Ovary (tissue), 7 donors: ENCODE measurements at regions not wholly inside any gene's neighbourhood (a gene's known extent, or its start where the extent isn't known, plus 50 kb on each side); places are given as distances from the start of the nearest gene placed in this dataset.

ENCODE experiments used
- DNase-seq, 5 donors: peaks; one replicate each; pipeline ENCODE4 v3.0.0-alpha.2; 2019 to 2020
- H3K27ac ChIP-seq, 2 donors: fragments of 200-600 bp; one replicate each; pipeline versions ENCODE4 v1.5.1 to v1.8.0; 2019 to 2022
- H3K27me3 ChIP-seq: fragments of 200-600 bp; one replicate; pipeline ENCODE4 v1.8.0; 2022
- H3K36me3 ChIP-seq: fragments of 200-600 bp; sonication (generic); one replicate; pipeline ENCODE4 v1.5.1; 2019
- H3K4me1 ChIP-seq: one replicate; pipeline ENCODE4 v1.8.1; 2013; ENCODE audit warnings: mild to moderate bottlenecking, moderate library complexity; ENCODE audit not compliant: insufficient read depth
- H3K4me3 ChIP-seq: fragments of 200-600 bp; sonication (generic); one replicate; pipeline ENCODE4 v1.5.1; 2017
- H3K9me3 ChIP-seq, 2 donors: fragments of 200-600 bp in 1 of 2; sonication (generic) in 1 of 2; one replicate each; pipeline versions ENCODE4 v1.5.1 to v1.8.1; 2013 to 2019; ENCODE audit warnings: mild to moderate bottlenecking in 1 of 2, moderate library complexity in 1 of 2
- CTCF ChIP-seq, 3 donors: fragments of 450-650 bp in 2 of 3; fragments of 200-600 bp in 1 of 3; IDR thresholded peaks; one replicate each; pipeline versions ENCODE4 v1.5.1 to v1.8.0; 2016 to 2022; ENCODE audit warnings: antibody characterized with exemption in 3 of 3, mild to moderate bottlenecking in 1 of 3
- EP300 ChIP-seq: sonication (generic); formaldehyde crosslinking; IDR thresholded peaks from one replicate; pipeline ENCODE4 v1.6.1; 2017; ENCODE audit warnings: antibody characterized with exemption
- POLR2A ChIP-seq: fragments of 450-650 bp; IDR thresholded peaks from one replicate; pipeline ENCODE4 v1.6.1; 2017; ENCODE audit warnings: antibody characterized with exemption, mild to moderate bottlenecking, moderate library complexity
- WGBS, 3 donors: extraction: QIAGEN DNeasy Blood & Tissue Kit in 1 of 3; methylation state at CpG; one replicate each; pipeline versions ENCODE4 v1.1.5 to v1.1.7; 2013 to 2017; 5-methylcytosine and 5-hydroxymethylcytosine counted together
- intact Hi-C, 4 donors: fragments of 100-400 bp; cut with DNase I; formaldehyde crosslinking; loops; one replicate each; pipeline versions ENCODE4 v1.11.0 to v1.15.1; 2022 to 2023
- donor health status: DM: no; HTN: no; CAD: no; lungs with moderate emphysema.
- donor health status: DM: no; HTN: no; CAD: no.
- donor health status: Bipolar disorder and iron deficiency.
- donor health status: DM: no; HTN: no; CAD: no.
- donor health status: DM: yes; HTN: yes; CAD: no.

GRCh38 chr6:66638099-66638498 is 931.1 kb upstream of the EYS start:
- WGBS, 3 donors = 75 to 80% (median 79%) methylated on average over 5 of the region's 5 CpGs
- intact Hi-C loops = no loop called here

GRCh38 chr6:66628917-66629316 is 921.9 kb upstream of the EYS start:
- TF ChIP-seq EP300 (no peak), POLR2A (no peak), CTCF (IDR thresholded peaks at IDR 0.05) (no peak)
- H3K4me1 ChIP-seq = no peaks in the 10 kb centered on the region
- no peak for DNase-seq
- H3K9me3 ChIP-seq = no peaks in the 10 kb centered on the region
- intact Hi-C loops = no loop called here
- H3K27ac ChIP-seq = no peak overlapping the region
- no peaks in the 10 kb centered on the region for H3K27me3 ChIP-seq
- no peak overlapping the region for H3K4me3 ChIP-seq
- H3K36me3 ChIP-seq = no peaks in the 10 kb centered on the region

More at GRCh38 chr6:66638099-66638498, 931.1 kb upstream of the EYS start:
- H3K4me1 ChIP-seq = no peaks in the 10 kb centered on the region
- no peak overlapping the region for H3K27ac ChIP-seq
- H3K27me3 ChIP-seq = no peaks in the 10 kb centered on the region
- TF ChIP-seq CTCF (IDR thresholded peaks at IDR 0.05) (no peak), EP300 (no peak), POLR2A (no peak)
- no peaks in the 10 kb centered on the region for H3K9me3 ChIP-seq
- H3K4me3 ChIP-seq = no peak overlapping the region
- no peaks in the 10 kb centered on the region for H3K36me3 ChIP-seq
- DNase-seq = no peak

GRCh38 chr6:66623050-66623449 is 916.0 kb upstream of the EYS start:
- H3K36me3 ChIP-seq = no peaks in the 10 kb centered on the region
- 91 to 100% (median 92%) methylated on average over 1 of the region's 1 CpG for WGBS, 3 donors
- H3K4me1 ChIP-seq = no peaks in the 10 kb centered on the region
- H3K4me3 ChIP-seq = no peak overlapping the region
- TF ChIP-seq POLR2A (no peak), EP300 (no peak), CTCF (IDR thresholded peaks at IDR 0.05) (no peak)
- no peaks in the 10 kb centered on the region for H3K9me3 ChIP-seq
- no peak for DNase-seq
- no peak overlapping the region for H3K27ac ChIP-seq
- H3K27me3 ChIP-seq = no peaks in the 10 kb centered on the region
- intact Hi-C loops = no loop called here

GRCh38 chr6:66605971-66606370 is 898.9 kb upstream of the EYS start:
- no peak for DNase-seq
- Histone ChIP-seq H3K4me1 (no peaks in the 10 kb centered on the region), H3K27me3 (no peaks in the 10 kb centered on the region), H3K27ac (no peak overlapping the region), H3K4me3 (no peak overlapping the region), H3K36me3 (no peaks in the 10 kb centered on the region), H3K9me3 (no peaks in the 10 kb centered on the region)
- intact Hi-C loops = no loop called here
- WGBS, 3 donors = 60 to 81% (median 79%) methylated on average over 1 of the region's 1 CpG
- TF ChIP-seq EP300 (no peak), CTCF (IDR thresholded peaks at IDR 0.05) (no peak), POLR2A (no peak)

- no peak for DNase-seq
- Histone ChIP-seq H3K9me3 (no peaks in the 10 kb centered on the region), H3K27me3 (no peaks in the 10 kb centered on the region), H3K4me3 (no peak overlapping the region), H3K4me1 (no peaks in the 10 kb centered on the region), H3K27ac (no peak overlapping the region), H3K36me3 (no peaks in the 10 kb centered on the region)
- intact Hi-C loops = no loop called here
- TF ChIP-seq EP300 (no peak), POLR2A (no peak), CTCF (IDR thresholded peaks at IDR 0.05) (no peak)
Observed at GRCh38 chr6:66605011-66605410, 898.0 kb upstream of the EYS start.
